ENCODE measurements at regions not wholly inside any gene's neighbourhood (a gene's known extent, or its start where the extent isn't known, plus 50 kb on each side); places are given as distances from the start of the nearest gene placed in this dataset.

GRCh38 chr1:221415651-221416050 is 326.2 kb downstream of the DUSP10 start:
- FAIRE-seq: no peak
- H3K9me3 ChIP-seq (ENCODE audit: insufficient read depth, low read depth, low read length): no peaks in the 10 kb centered on the region
- no peaks in the 10 kb centered on the region for H3K9me3 Mint-ChIP-seq (ENCODE audit: unreplicated experiment)
- no peaks in the 10 kb centered on the region for H3K27me3 Mint-ChIP-seq (ENCODE audit: low read depth, unreplicated experiment)
- H3K4me3 Mint-ChIP-seq (ENCODE audit: unreplicated experiment): no peak overlapping the region
- no peak overlapping the region for H3K27ac ChIP-seq (ENCODE audit: low read depth, low read length)
- H3K9ac ChIP-seq (ENCODE audit: low read length): no peak overlapping the region
- no peak for DNase-seq (ENCODE audit: low read depth)
- no peaks in the 10 kb centered on the region for H4K20me1 ChIP-seq (ENCODE audit: insufficient read depth, low read length)
- H3K4me3 ChIP-seq (ENCODE audit: insufficient read depth, low read depth, low read length): no peak overlapping the region
- TF ChIP-seq EZH2 (IDR thresholded peaks at IDR 0.05; ENCODE audit: insufficient read depth, low read length): no peak
- no peak for TF ChIP-seq CTCF (IDR thresholded peaks at IDR 0.05; ENCODE audit: insufficient read depth, low read depth, low read length)
- no peaks in the 10 kb centered on the region for H3K27me3 ChIP-seq (ENCODE audit: insufficient read depth, low read length)
- peaks cover 2% of the 10 kb centered on the region for H3K4me1 Mint-ChIP-seq (ENCODE audit: low read depth, unreplicated experiment)
- H3K27ac Mint-ChIP-seq (ENCODE audit: unreplicated experiment): no peak overlapping the region
- peaks cover 9% of the 10 kb centered on the region for H3K4me1 ChIP-seq (ENCODE audit: insufficient read depth, low read length)
- no peaks in the 10 kb centered on the region for H3K36me3 ChIP-seq (ENCODE audit: insufficient read depth, low read length)
- H2AFZ ChIP-seq (ENCODE audit: low read depth, low read length): no peak overlapping the region
- no peaks in the 10 kb centered on the region for H3K36me3 Mint-ChIP-seq (ENCODE audit: low read depth, unreplicated experiment)
- H3K79me2 ChIP-seq (ENCODE audit: insufficient read depth, low read length): no peaks in the 10 kb centered on the region
- no peak overlapping the region for H3K4me2 ChIP-seq (ENCODE audit: low read length)

DNA sequence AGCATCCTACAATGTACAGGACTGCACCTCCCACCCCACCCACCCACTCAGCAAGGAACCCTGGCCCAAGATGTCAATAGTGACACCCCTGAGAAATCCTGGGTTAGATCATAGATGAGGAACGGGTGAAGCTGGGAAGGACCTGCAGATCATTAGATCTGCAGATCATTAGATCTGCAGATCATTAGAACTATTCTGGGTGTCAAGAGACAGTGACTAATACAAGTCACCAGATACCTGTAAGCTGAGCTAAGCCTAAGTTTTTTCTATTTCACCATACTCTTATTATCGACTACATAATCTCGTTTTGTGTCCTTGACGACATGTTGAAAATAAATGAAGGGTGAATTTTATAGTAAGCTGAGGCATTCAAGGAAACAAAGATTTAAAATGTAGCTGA is 325.7 kb downstream of the DUSP10 start:
- no peak overlapping the region for H3K4me3 Mint-ChIP-seq (ENCODE audit: unreplicated experiment)
- no peaks in the 10 kb centered on the region for H3K27me3 Mint-ChIP-seq (ENCODE audit: low read depth, unreplicated experiment)
- peaks cover 2% of the 10 kb centered on the region for H3K4me1 Mint-ChIP-seq (ENCODE audit: low read depth, unreplicated experiment)
- DNase-seq (ENCODE audit: low read depth) (no peak), FAIRE-seq (no peak)
- TF ChIP-seq CTCF (IDR thresholded peaks at IDR 0.05; ENCODE audit: insufficient read depth, low read depth, low read length) (no peak), EZH2 (IDR thresholded peaks at IDR 0.05; ENCODE audit: insufficient read depth, low read length) (no peak)
- H3K36me3 ChIP-seq (ENCODE audit: insufficient read depth, low read length): no peaks in the 10 kb centered on the region
- H3K9me3 Mint-ChIP-seq (ENCODE audit: unreplicated experiment): no peaks in the 10 kb centered on the region
- no peak overlapping the region for H3K27ac Mint-ChIP-seq (ENCODE audit: unreplicated experiment)
- no peak overlapping the region for H3K27ac ChIP-seq (ENCODE audit: low read depth, low read length)
- no peak overlapping the region for H3K9ac ChIP-seq (ENCODE audit: low read length)
- no peak overlapping the region for H3K4me2 ChIP-seq (ENCODE audit: low read length)
- H3K4me3 ChIP-seq (ENCODE audit: insufficient read depth, low read depth, low read length): no peak overlapping the region
- H3K27me3 ChIP-seq (ENCODE audit: insufficient read depth, low read length): no peaks in the 10 kb centered on the region
- no peak overlapping the region for H2AFZ ChIP-seq (ENCODE audit: low read depth, low read length)
- H3K36me3 Mint-ChIP-seq (ENCODE audit: low read depth, unreplicated experiment): no peaks in the 10 kb centered on the region
- peaks cover 9% of the 10 kb centered on the region for H3K4me1 ChIP-seq (ENCODE audit: insufficient read depth, low read length)
- H4K20me1 ChIP-seq (ENCODE audit: insufficient read depth, low read length): no peaks in the 10 kb centered on the region
- no peaks in the 10 kb centered on the region for H3K79me2 ChIP-seq (ENCODE audit: insufficient read depth, low read length)
- no peaks in the 10 kb centered on the region for H3K9me3 ChIP-seq (ENCODE audit: insufficient read depth, low read depth, low read length)

DNA sequence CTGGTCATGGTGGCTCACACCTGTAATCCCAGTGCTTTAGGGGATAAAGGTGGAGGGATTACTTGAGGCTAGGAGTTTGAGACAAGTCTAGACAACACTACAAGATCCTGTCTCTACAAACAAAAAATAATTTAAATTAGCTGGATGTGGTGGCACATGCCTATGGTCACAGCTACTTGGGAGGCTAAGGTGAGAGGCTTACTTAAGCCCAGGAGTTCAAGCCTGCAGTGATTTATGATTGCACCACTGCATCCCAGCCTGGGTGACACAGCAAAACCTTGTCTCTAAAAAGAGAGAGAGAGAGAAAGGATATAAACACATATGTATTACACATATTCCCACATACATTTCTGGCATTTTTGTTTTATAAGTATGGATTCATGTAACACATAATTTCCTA is 325.2 kb downstream of the DUSP10 start:
- peaks cover 2% of the 10 kb centered on the region for H3K4me1 Mint-ChIP-seq (ENCODE audit: low read depth, unreplicated experiment)
- Histone ChIP-seq H3K36me3 (ENCODE audit: insufficient read depth, low read length) (no peaks in the 10 kb centered on the region), H2AFZ (ENCODE audit: low read depth, low read length) (no peak overlapping the region), H3K79me2 (ENCODE audit: insufficient read depth, low read length) (no peaks in the 10 kb centered on the region), H3K9ac (ENCODE audit: low read length) (no peak overlapping the region), H3K9me3 (ENCODE audit: insufficient read depth, low read depth, low read length) (no peaks in the 10 kb centered on the region), H3K4me3 (ENCODE audit: insufficient read depth, low read depth, low read length) (no peak overlapping the region), H3K4me2 (ENCODE audit: low read length) (no peak overlapping the region), H3K27me3 (ENCODE audit: insufficient read depth, low read length) (no peaks in the 10 kb centered on the region), H3K4me1 (ENCODE audit: insufficient read depth, low read length) (peaks cover 9% of the 10 kb centered on the region), H3K27ac (ENCODE audit: low read depth, low read length) (no peak overlapping the region), H4K20me1 (ENCODE audit: insufficient read depth, low read length) (no peaks in the 10 kb centered on the region)
- H3K36me3 Mint-ChIP-seq (ENCODE audit: low read depth, unreplicated experiment): no peaks in the 10 kb centered on the region
- TF ChIP-seq CTCF (IDR thresholded peaks at IDR 0.05; ENCODE audit: insufficient read depth, low read depth, low read length) (no peak), EZH2 (IDR thresholded peaks at IDR 0.05; ENCODE audit: insufficient read depth, low read length) (no peak)
- no peaks in the 10 kb centered on the region for H3K27me3 Mint-ChIP-seq (ENCODE audit: low read depth, unreplicated experiment)
- no peak overlapping the region for H3K4me3 Mint-ChIP-seq (ENCODE audit: unreplicated experiment)
- no peak overlapping the region for H3K27ac Mint-ChIP-seq (ENCODE audit: unreplicated experiment)
- H3K9me3 Mint-ChIP-seq (ENCODE audit: unreplicated experiment): no peaks in the 10 kb centered on the region
- DNase-seq (ENCODE audit: low read depth) (no peak), FAIRE-seq (no peak)

Data from astrocyte (in vitro differentiated cells and primary cell).